ENCODE measurements at regions not wholly inside any gene's neighbourhood (a gene's known extent, or its start where the extent isn't known, plus 50 kb on each side); places are given as distances from the start of the nearest gene placed in this dataset.
"Not testable (repeated sequence)": the region's sequence is repeated elsewhere in the genome, so short reads cannot be mapped to it uniquely, and the experiment has no call there.

- DNase-seq: no peak
Observed at GRCh38 chr5:90128551-90128950, 281.0 kb downstream of the CETN3 start.

GRCh38 chr5:90119531-90119971 is 290.0 kb downstream of the CETN3 start:
- no peak for DNase-seq

GRCh38 chr5:90117005-90117404 is 292.6 kb downstream of the CETN3 start:
- DNase-seq: no peak

- no peak for DNase-seq
Observed at GRCh38 chr5:90113108-90113507, 296.4 kb downstream of the CETN3 start.

GRCh38 chr5:90112033-90112692 is 297.4 kb downstream of the CETN3 start:
- DNase-seq: no peak

GRCh38 chr5:90111364-90112032 is 298.1 kb downstream of the CETN3 start:
- DNase-seq: no peak

GRCh38 chr5:90109285-90109684 is 300.3 kb downstream of the CETN3 start:
- DNase-seq: no peak

- DNase-seq: no peak
Observed at GRCh38 chr5:90099099-90099498, 310.5 kb downstream of the CETN3 start.

GRCh38 chr5:90097082-90097477 is 312.5 kb downstream of the CETN3 start:
- DNase-seq: no peak

GRCh38 chr5:90096415-90097081 is 313.0 kb downstream of the CETN3 start:
- DNase-seq: no peak

- no peak for DNase-seq
Observed at GRCh38 chr5:90095292-90096060, 314.1 kb downstream of the CETN3 start.

GRCh38 chr5:90093751-90094485 is 315.6 kb downstream of the CETN3 start:
- no peak for DNase-seq

- DNase-seq: no peak
Observed at GRCh38 chr5:90092734-90093133, 316.8 kb downstream of the CETN3 start.

- no peak for DNase-seq
Observed at GRCh38 chr5:90084342-90084741, 325.2 kb downstream of the CETN3 start.

GRCh38 chr5:90073026-90073570 is 336.5 kb downstream of the CETN3 start:
- DNase-seq: not testable (repeated sequence)

- no peak for DNase-seq
Observed at GRCh38 chr5:90071656-90072055, 337.9 kb downstream of the CETN3 start.

GRCh38 chr5:90071066-90071465 is 338.5 kb downstream of the CETN3 start:
- DNase-seq: no peak

- no peak for DNase-seq
Observed at GRCh38 chr5:90066920-90067319, 342.6 kb downstream of the CETN3 start.

- DNase-seq: no peak
Observed at GRCh38 chr5:90056911-90057705, 352.4 kb downstream of the CETN3 start.

GRCh38 chr5:90055831-90056328 is 353.7 kb downstream of the CETN3 start:
- no peak for DNase-seq

GRCh38 chr5:90054612-90055011 is 354.9 kb downstream of the CETN3 start:
- DNase-seq: no peak

Measured in NCI-H1105 treated with DMSO at 0.1 percent for 48 hours (cell line).